ENCODE measurements at regions not wholly inside any gene's neighbourhood (a gene's known extent, or its start where the extent isn't known, plus 50 kb on each side); places are given as distances from the start of the nearest gene placed in this dataset.

GRCh38 chr13:109287553-109287952, 498.8 kb downstream of the IRS2 start:
- ATAC-seq (ENCODE audit: low FRiP score) (no peak), DNase-seq (ENCODE audit: low spot score) (no peak)
- no peak for TF ChIP-seq CTCF (IDR thresholded peaks at IDR 0.05)

- ATAC-seq (ENCODE audit: low FRiP score) (no peak), DNase-seq (ENCODE audit: low spot score) (no peak)
- TF ChIP-seq CTCF (IDR thresholded peaks at IDR 0.05), result no peak
These were observed 500.8 kb downstream of the IRS2 start for GRCh38 chr13:109285586-109285985.

GRCh38 chr13:109281903-109282635, 504.3 kb downstream of the IRS2 start:
- TF ChIP-seq CTCF (IDR thresholded peaks at IDR 0.05), result no peak
- ATAC-seq (ENCODE audit: low FRiP score) (peak; percentile 19), DNase-seq (ENCODE audit: low spot score) (no peak)

- no peak for TF ChIP-seq CTCF (IDR thresholded peaks at IDR 0.05)
- no peak for ATAC-seq (ENCODE audit: low FRiP score)
- DNase-seq (ENCODE audit: low spot score), result no peak
These were observed 505.1 kb downstream of the IRS2 start for GRCh38 chr13:109281017-109281902.

DNA sequence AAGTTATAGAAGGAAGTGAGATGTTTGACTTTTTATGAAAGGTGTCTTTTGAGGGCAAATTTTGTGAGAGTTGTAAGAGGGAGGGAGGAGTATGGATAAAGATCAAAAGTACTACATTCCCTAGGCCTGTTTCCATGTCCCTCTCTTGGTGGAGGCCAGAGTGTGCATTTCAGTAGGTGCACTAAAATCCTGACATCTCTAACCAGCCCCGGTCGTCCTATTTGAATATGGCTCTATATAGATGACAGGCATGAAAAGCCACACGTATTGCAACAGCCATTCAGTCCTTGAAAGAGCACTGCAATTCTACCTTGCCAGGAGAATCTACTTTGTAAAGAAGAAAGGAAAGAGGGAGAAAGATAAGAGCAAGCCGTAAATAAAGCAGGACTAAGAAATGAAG, 510.1 kb downstream of the IRS2 start:
- no peak for TF ChIP-seq CTCF (IDR thresholded peaks at IDR 0.05)
- DNase-seq (ENCODE audit: low spot score) (no peak), ATAC-seq (ENCODE audit: low FRiP score) (no peak)

DNA sequence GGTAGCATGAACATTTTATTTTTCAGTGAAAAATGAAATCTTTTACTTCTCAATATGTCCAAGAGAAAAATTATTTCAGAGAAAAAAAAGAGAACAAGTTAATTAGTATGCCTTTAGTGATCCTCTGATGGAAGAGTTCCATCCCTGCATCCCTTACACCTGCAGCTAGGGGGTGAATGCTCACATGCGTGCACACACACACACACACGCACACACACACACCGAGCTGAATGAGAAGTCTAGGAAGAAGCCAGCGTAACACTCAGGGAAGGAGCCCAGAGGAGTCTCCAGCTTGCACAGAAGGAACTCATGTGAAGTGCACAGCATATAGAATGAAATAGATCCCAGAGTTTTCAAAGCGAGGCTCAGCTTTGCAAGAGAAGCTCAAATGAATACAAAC, 510.5 kb downstream of the IRS2 start:
- DNase-seq (ENCODE audit: low spot score), result no peak
- ATAC-seq (ENCODE audit: low FRiP score), result no peak
- no peak for TF ChIP-seq CTCF (IDR thresholded peaks at IDR 0.05)
